ENCODE measurements at regions not wholly inside any gene's neighbourhood (a gene's known extent, or its start where the extent isn't known, plus 50 kb on each side); places are given as distances from the start of the nearest gene placed in this dataset.
"Not testable (repeated sequence)": the region's sequence is repeated elsewhere in the genome, so short reads cannot be mapped to it uniquely, and the experiment has no call there.

GRCh38 chr14:89476354-89476896, 59.4 kb upstream of the FOXN3 start:
- DNase-seq (ENCODE audit: extremely low read depth, low read depth), result no peak
- TF ChIP-seq CTCF (IDR thresholded peaks at IDR 0.05; ENCODE audit: low read depth, low read length), result no peak

GRCh38 chr14:89474464-89474863, 57.4 kb upstream of the FOXN3 start:
- DNase-seq (ENCODE audit: extremely low read depth, low read depth), result no peak
- no peak for TF ChIP-seq CTCF (IDR thresholded peaks at IDR 0.05; ENCODE audit: low read depth, low read length)

DNA sequence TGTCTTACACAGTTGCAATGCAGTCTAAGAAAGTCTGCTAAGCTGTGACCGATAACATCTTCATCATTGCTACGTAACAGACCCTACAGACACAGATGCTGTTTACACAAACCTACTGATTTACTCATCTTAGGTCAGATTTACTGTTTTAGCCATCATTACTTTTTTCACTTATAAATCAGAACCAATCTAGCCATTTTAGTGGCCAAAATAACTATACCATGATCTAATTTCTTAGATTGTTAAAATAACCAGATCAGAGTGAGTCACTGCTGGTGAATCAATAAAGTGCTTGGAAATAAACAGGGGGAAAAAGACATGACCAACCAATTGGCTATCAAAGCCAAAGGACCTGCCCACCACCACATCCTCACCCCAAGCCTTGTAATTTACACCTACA, 57.0 kb upstream of the FOXN3 start:
- no peak for TF ChIP-seq CTCF (IDR thresholded peaks at IDR 0.05; ENCODE audit: low read depth, low read length)
- DNase-seq (ENCODE audit: extremely low read depth, low read depth), result no peak

DNA sequence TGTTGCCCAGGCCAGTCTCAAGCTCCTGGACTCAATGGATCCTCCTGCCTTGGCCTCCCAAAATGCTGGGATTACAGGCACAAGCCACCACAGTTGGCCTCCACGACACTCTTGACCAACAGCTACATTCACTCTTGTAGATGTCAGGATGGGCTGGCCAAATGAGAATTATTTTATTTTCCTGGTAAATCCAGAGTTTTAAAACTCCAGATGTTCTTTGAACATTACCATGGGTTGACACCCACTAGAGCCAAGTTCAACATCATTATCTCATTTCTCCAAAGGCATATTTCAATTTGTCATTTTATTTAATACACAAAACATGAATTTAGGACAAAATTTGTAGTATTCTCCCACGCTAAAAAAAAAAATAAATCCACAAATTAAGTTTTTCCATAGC, 56.5 kb upstream of the FOXN3 start:
- TF ChIP-seq CTCF (IDR thresholded peaks at IDR 0.05; ENCODE audit: low read depth, low read length), result no peak
- no peak for DNase-seq (ENCODE audit: extremely low read depth, low read depth)

GRCh38 chr14:89470401-89470800, 53.4 kb upstream of the FOXN3 start:
- no peak for DNase-seq (ENCODE audit: extremely low read depth, low read depth)
- TF ChIP-seq CTCF (IDR thresholded peaks at IDR 0.05; ENCODE audit: low read depth, low read length), result no peak

GRCh38 chr14:89469210-89470198, 52.5 kb upstream of the FOXN3 start:
- TF ChIP-seq CTCF (IDR thresholded peaks at IDR 0.05; ENCODE audit: low read depth, low read length), result no peak
- no peak for DNase-seq (ENCODE audit: extremely low read depth, low read depth)

- no peak for DNase-seq (ENCODE audit: extremely low read depth, low read depth)
- no peak for TF ChIP-seq CTCF (IDR thresholded peaks at IDR 0.05; ENCODE audit: low read depth, low read length)
Measured at GRCh38 chr14:89468566-89468965, 51.5 kb upstream of the FOXN3 start.

- DNase-seq (ENCODE audit: extremely low read depth, low read depth), result not testable (repeated sequence)
Measured at GRCh38 chr14:89468030-89468429, 51.0 kb upstream of the FOXN3 start.

All from AG09319 (cell line).